GM23248 (cell line): ENCODE measurements at regions not wholly inside any gene's neighbourhood (a gene's known extent, or its start where the extent isn't known, plus 50 kb on each side); places are given as distances from the start of the nearest gene placed in this dataset.

ENCODE experiments used
- EZH2 ChIP-seq: fragments of 200-600 bp; sonication (generic); IDR thresholded peaks from 2 replicates; pipeline ENCODE4 v1.6.1; 2018; ENCODE audit warnings: antibody characterized with exemption, mild to moderate bottlenecking; ENCODE audit not compliant: insufficient read depth, poor library complexity, severe bottlenecking
- EZH2phosphoT487 ChIP-seq: fragments of 200-600 bp; sonication (generic); IDR thresholded peaks from 2 replicates; pipeline ENCODE4 v1.6.1; 2018; ENCODE audit warnings: antibody characterized with exemption, moderate library complexity, mild to moderate bottlenecking, low read depth; ENCODE audit not compliant: insufficient read depth

DNA sequence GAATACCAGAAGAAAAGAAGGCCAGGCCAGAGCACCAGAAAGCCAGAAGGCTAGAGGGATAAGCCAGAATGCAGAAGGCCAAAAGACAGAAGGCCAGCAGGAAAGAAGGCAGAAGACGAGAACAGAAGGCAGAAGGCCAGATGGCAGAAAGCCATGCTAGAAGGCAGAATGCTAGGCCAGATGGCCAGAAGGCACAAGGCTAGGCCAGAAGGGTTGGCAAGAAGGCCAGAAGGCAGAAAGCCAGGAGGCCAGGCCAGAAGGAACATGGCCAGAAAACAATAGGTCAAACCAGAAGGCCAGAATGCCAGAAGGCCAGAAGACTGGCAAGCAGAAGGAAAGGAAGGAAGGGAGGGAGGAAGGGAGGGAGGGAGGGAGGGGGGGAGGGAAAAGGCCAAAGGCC is 188.8 kb downstream of the TUBA3C start:
- TF ChIP-seq EZH2 (no peak), EZH2phosphoT487 (no peak)
